Neural cell (in vitro differentiated cells): ENCODE measurements at regions not wholly inside any gene's neighbourhood (a gene's known extent, or its start where the extent isn't known, plus 50 kb on each side); places are given as distances from the start of the nearest gene placed in this dataset.

ENCODE experiments used
- EP300 ChIP-seq: fragments of 450-650 bp; conservative IDR thresholded peaks from 2 replicates; pipeline ENCODE4 v1.6.1; 2014; ENCODE audit warnings: antibody characterized with exemption, mild to moderate bottlenecking, moderate library complexity; ENCODE audit not compliant: poor library complexity, severe bottlenecking
- EZH2 ChIP-seq: fragments of 200-600, 300-800 bp; shearing (Covaris generic), sonication (generic); IDR thresholded peaks from 2 replicates; pipeline ENCODE4 v1.6.1; 2014; ENCODE audit warnings: antibody characterized with exemption, low read length, borderline replicate concordance, mild to moderate bottlenecking; ENCODE audit not compliant: insufficient read depth, poor library complexity, severe bottlenecking
- MXI1 ChIP-seq: fragments of 450-650 bp; conservative IDR thresholded peaks from 2 replicates; pipeline ENCODE4 v1.6.1; 2014; ENCODE audit warnings: antibody characterized with exemption, mild to moderate bottlenecking; ENCODE audit not compliant: poor library complexity, severe bottlenecking
- POLR2AphosphoS5 ChIP-seq: IDR thresholded peaks from 2 replicates; pipeline ENCODE4 v1.6.1; 2012
- SMC3 ChIP-seq: fragments of 450-650 bp; conservative IDR thresholded peaks from 2 replicates; pipeline ENCODE4 v1.6.1; 2014; ENCODE audit warnings: antibody characterized with exemption, mild to moderate bottlenecking, moderate library complexity; ENCODE audit not compliant: poor library complexity
- TAF1 ChIP-seq: IDR thresholded peaks from 2 replicates; pipeline ENCODE4 v1.6.1; 2012; ENCODE audit warnings: low read depth
- TF ChIP-seq, protein P1 (sequence below): fragments of 450-650 bp; IDR thresholded peaks from 2 replicates; pipeline ENCODE4 v1.5.1; 2014; ENCODE audit warnings: antibody characterized with exemption, mild to moderate bottlenecking, moderate library complexity; ENCODE audit not compliant: poor library complexity, severe bottlenecking
- TF ChIP-seq, protein P2 (sequence below): IDR thresholded peaks from 2 replicates; pipeline ENCODE4 v1.6.1; 2012; ENCODE audit warnings: borderline replicate concordance

DNA sequence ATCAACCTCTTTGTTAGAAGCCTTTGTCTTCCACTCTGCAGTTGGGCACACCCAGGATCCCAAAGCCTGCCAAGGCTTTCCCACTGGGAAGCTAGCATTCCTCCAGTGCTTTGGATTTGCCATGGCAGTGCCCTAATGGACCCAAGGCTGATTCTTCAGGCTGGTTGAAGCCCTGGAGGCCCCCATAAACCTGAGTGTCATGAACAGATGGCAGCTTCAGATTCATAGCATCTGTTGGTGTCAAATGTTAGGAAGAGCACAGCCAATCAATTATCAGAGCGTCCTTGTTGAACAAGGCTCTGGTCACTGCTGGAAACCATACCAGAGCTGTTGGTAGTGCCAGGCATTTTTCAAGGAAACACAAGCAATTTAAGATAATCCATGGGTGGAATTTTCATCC lies 241.1 kb upstream of the KLF4 start:
- TF ChIP-seq SMC3 (no peak), EZH2 (no peak), EP300 (no peak), POLR2AphosphoS5 (no peak), TAF1 (no peak), MXI1 (no peak)
- TF ChIP-seq, protein P1, sequence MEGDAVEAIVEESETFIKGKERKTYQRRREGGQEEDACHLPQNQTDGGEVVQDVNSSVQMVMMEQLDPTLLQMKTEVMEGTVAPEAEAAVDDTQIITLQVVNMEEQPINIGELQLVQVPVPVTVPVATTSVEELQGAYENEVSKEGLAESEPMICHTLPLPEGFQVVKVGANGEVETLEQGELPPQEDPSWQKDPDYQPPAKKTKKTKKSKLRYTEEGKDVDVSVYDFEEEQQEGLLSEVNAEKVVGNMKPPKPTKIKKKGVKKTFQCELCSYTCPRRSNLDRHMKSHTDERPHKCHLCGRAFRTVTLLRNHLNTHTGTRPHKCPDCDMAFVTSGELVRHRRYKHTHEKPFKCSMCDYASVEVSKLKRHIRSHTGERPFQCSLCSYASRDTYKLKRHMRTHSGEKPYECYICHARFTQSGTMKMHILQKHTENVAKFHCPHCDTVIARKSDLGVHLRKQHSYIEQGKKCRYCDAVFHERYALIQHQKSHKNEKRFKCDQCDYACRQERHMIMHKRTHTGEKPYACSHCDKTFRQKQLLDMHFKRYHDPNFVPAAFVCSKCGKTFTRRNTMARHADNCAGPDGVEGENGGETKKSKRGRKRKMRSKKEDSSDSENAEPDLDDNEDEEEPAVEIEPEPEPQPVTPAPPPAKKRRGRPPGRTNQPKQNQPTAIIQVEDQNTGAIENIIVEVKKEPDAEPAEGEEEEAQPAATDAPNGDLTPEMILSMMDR = no peak
- TF ChIP-seq, protein P2, sequence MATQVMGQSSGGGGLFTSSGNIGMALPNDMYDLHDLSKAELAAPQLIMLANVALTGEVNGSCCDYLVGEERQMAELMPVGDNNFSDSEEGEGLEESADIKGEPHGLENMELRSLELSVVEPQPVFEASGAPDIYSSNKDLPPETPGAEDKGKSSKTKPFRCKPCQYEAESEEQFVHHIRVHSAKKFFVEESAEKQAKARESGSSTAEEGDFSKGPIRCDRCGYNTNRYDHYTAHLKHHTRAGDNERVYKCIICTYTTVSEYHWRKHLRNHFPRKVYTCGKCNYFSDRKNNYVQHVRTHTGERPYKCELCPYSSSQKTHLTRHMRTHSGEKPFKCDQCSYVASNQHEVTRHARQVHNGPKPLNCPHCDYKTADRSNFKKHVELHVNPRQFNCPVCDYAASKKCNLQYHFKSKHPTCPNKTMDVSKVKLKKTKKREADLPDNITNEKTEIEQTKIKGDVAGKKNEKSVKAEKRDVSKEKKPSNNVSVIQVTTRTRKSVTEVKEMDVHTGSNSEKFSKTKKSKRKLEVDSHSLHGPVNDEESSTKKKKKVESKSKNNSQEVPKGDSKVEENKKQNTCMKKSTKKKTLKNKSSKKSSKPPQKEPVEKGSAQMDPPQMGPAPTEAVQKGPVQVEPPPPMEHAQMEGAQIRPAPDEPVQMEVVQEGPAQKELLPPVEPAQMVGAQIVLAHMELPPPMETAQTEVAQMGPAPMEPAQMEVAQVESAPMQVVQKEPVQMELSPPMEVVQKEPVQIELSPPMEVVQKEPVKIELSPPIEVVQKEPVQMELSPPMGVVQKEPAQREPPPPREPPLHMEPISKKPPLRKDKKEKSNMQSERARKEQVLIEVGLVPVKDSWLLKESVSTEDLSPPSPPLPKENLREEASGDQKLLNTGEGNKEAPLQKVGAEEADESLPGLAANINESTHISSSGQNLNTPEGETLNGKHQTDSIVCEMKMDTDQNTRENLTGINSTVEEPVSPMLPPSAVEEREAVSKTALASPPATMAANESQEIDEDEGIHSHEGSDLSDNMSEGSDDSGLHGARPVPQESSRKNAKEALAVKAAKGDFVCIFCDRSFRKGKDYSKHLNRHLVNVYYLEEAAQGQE = no peak
